LNCAP (cell line): ENCODE measurements at regions not wholly inside any gene's neighbourhood (a gene's known extent, or its start where the extent isn't known, plus 50 kb on each side); places are given as distances from the start of the nearest gene placed in this dataset.

Experiments
- TF ChIP-seq, protein P1 (sequence below): fragments of 450-650 bp; IDR thresholded peaks from 2 replicates; pipeline ENCODE4 v1.5.1; 2017; ENCODE audit warnings: mild to moderate bottlenecking

DNA sequence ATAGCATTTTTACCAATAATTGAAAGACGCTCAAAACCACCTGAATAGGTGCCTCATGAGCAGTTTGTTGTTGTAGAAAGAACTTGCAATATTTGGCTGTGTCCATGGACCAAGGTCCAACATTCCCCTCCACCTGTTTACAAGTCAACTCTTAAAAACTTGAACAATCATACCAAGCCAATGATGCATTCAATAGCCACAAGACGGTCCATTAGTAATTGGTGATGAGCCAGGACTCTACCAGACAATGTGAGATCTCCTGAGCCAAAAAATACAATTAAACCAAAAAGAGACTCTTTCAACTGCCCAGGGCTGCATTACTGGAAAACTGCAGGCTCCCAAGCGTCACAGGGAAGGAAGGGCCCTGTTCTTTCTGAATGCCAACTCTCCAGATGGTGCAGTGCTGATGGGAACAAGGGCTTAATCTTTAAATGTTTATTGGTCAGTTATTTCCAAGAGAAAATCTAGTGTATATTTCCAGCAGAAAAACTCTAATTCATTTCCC lies 118.8 kb upstream of the EPB41L3 start:
- TF ChIP-seq, protein P1, sequence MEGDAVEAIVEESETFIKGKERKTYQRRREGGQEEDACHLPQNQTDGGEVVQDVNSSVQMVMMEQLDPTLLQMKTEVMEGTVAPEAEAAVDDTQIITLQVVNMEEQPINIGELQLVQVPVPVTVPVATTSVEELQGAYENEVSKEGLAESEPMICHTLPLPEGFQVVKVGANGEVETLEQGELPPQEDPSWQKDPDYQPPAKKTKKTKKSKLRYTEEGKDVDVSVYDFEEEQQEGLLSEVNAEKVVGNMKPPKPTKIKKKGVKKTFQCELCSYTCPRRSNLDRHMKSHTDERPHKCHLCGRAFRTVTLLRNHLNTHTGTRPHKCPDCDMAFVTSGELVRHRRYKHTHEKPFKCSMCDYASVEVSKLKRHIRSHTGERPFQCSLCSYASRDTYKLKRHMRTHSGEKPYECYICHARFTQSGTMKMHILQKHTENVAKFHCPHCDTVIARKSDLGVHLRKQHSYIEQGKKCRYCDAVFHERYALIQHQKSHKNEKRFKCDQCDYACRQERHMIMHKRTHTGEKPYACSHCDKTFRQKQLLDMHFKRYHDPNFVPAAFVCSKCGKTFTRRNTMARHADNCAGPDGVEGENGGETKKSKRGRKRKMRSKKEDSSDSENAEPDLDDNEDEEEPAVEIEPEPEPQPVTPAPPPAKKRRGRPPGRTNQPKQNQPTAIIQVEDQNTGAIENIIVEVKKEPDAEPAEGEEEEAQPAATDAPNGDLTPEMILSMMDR = no peak

DNA sequence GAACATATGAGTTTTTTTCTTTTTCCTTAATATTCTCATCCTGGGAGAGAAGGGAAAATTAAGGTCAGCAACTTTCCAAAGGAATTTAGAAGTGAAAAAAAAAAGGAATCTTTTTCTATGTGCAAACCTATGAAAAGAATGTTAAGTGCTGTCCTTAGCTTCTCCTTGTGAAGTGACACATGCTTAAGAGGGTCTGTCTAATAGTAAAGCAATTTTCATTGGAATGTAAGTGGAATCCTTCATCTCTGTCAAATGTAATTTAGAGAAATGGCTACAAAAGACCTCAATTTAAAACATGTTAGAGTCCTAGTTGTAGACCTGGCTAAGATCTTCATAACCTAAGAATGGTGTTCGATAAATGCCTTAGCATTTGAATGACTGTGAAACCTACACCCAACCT lies 117.4 kb upstream of the EPB41L3 start:
- TF ChIP-seq, protein P1 = no peak

DNA sequence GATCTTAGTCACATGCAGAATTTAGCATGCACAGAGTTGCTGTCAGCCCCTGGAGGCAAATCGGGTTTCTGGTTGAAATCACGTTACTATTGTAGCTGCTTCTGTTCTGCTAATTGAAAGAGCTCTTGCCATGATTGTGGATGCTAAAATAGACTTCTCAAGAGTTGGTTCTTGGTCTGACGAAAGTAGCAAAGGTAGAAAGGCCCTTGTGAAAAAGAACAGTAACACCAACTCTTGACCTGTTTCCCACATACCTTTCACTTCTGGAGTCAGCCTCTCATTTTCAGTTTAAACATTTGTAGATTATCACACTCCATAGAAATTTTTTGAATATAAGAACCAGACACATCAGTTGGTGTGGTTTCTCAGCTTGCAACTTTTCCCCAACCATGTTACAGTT lies 110.0 kb upstream of the EPB41L3 start:
- TF ChIP-seq, protein P1 = no peak

DNA sequence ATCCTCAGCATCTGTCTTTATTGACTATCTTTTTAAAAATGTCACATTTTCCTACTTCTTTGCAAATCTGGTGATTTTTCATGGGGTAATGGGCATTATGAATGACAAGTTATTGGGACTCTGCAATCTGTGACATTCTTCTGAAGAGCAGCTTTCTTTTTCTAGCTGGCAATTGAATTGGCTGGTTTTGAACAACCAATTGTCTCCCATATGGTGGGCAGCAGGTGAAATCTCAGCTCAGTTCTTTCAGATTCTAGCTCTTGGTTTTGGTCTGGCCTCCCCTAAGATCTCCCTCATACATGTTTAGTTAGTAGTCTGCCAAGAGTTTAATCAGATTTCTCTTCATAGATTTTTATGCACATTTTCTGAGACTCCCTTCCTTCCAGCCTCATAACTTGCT lies 107.9 kb upstream of the EPB41L3 start:
- TF ChIP-seq, protein P1 = no peak

DNA sequence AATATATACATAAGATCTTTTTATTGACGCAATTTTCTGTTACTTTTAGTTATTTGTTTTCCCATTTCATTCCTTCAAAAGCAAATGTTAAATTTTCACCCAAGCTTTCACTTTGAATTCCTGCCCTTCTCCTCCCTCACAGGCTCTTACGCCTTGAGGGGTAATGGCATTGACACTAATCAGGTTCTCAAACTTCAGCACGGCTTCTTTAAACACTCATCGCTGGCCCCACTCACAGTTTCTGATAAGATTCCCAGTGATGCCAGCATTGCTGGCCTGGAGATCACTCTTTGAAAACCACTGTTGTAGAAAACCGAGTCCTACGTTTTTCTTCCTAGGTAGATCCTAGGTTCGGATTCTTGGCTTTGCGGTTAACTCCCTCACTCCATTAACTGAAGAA lies 105.6 kb upstream of the EPB41L3 start:
- TF ChIP-seq, protein P1 = no peak

DNA sequence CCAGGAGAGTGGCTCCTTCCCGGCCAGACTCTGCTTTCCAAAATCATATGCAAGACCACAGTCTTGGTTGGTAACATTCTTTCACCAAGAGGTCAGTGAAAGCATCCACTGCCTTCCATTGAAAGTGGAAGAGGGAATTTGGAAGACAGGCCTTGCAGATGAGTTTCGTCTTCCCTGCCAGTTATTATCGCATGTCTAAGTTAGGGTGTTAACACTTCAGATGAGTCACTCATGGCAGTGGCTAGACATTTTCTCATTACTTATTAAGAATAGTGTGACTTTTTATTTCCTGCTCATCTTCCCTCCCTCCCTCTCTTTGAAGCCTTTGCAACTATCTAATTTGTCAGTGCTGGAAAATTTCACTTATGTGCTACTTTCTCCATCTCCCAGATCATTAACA lies 102.9 kb upstream of the EPB41L3 start:
- TF ChIP-seq, protein P1 = no peak

DNA sequence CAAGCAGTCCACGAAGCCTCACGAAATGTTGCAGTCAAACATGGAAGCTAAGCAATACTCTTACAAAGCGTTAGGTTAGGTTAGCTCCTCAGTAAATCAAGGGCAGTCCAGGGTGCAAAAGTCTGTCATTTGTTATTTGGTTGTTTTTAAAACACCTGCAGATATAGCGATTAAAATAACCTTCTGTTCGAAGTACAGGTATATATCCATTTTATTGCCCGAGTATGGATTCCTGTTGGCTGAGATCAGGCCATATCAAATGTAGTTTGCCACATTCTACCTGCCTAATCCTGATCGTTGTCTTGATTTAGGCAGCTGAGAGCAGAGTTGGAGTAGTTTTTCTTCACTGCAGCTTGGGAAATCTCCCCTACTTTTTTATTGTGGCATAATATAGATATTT lies 99.5 kb upstream of the EPB41L3 start:
- TF ChIP-seq, protein P1 = no peak

DNA sequence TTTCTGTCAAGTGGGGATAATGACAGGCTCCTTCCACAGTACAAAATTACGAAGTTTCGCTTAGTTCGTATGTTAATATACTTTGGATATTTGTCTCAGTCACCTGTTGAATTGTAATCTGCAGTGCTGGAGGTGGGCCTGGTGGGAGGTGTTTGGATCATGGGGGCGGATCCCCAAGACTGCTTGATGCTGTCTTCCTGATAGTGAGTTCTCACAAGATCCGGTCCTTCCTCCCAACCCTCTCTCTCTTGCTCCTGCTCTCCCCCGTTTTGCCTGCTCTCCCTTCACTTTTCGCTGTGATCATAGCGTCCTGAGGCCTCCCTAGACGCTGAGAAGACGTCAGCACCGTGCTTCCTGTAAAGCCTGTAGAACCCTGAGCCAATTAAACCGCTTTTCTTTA lies 97.1 kb upstream of the EPB41L3 start:
- TF ChIP-seq, protein P1 = no peak
